ENCODE measurements at regions not wholly inside any gene's neighbourhood (a gene's known extent, or its start where the extent isn't known, plus 50 kb on each side); places are given as distances from the start of the nearest gene placed in this dataset.

- H3K27ac ChIP-seq: no peak overlapping the region
- TF ChIP-seq CTCF (conservative IDR thresholded peaks at IDR 0.05): no peak
These were observed 360.4 kb upstream of the CDIN1 start for GRCh38 chr15:36218991-36219390.

- no peak for TF ChIP-seq CTCF (conservative IDR thresholded peaks at IDR 0.05)
- no peak overlapping the region for H3K27ac ChIP-seq
These were observed 357.4 kb upstream of the CDIN1 start for GRCh38 chr15:36221992-36222391.

- TF ChIP-seq CTCF (conservative IDR thresholded peaks at IDR 0.05): no peak
- no peak overlapping the region for H3K27ac ChIP-seq
These were observed 348.6 kb upstream of the CDIN1 start for GRCh38 chr15:36230776-36231175.

- H3K27ac ChIP-seq: no peak overlapping the region
- no peak for TF ChIP-seq CTCF (conservative IDR thresholded peaks at IDR 0.05)
These were observed 346.9 kb upstream of the CDIN1 start for GRCh38 chr15:36232491-36232890.

- no peak overlapping the region for H3K27ac ChIP-seq
- TF ChIP-seq CTCF (conservative IDR thresholded peaks at IDR 0.05): no peak
These were observed 344.7 kb upstream of the CDIN1 start for GRCh38 chr15:36234743-36235142.

- no peak for TF ChIP-seq CTCF (conservative IDR thresholded peaks at IDR 0.05)
- H3K27ac ChIP-seq: no peak overlapping the region
These were observed 344.3 kb upstream of the CDIN1 start for GRCh38 chr15:36235173-36235572.

GRCh38 chr15:36239509-36239908, 339.9 kb upstream of the CDIN1 start:
- no peak overlapping the region for H3K27ac ChIP-seq
- no peak for TF ChIP-seq CTCF (conservative IDR thresholded peaks at IDR 0.05)

GRCh38 chr15:36251450-36251849, 328.0 kb upstream of the CDIN1 start:
- H3K27ac ChIP-seq: no peak overlapping the region
- TF ChIP-seq CTCF (conservative IDR thresholded peaks at IDR 0.05): no peak
